Muscle of leg (tissue), 3 donors: ENCODE measurements at regions not wholly inside any gene's neighbourhood (a gene's known extent, or its start where the extent isn't known, plus 50 kb on each side); places are given as distances from the start of the nearest gene placed in this dataset.
"Not testable (repeated sequence)": the region's sequence is repeated elsewhere in the genome, so short reads cannot be mapped to it uniquely, and the experiment has no call there.

ENCODE experiments used
- DNase-seq: peaks from one replicate; pipeline ENCODE4 v3.0.0; 2013
- H3K27ac ChIP-seq: one replicate; pipeline ENCODE4 v1.5.1; 2013; ENCODE audit warnings: mild to moderate bottlenecking, low read length, control low read depth
- H3K27me3 ChIP-seq: one replicate; pipeline ENCODE4 v1.6.1; 2013; ENCODE audit warnings: low read length; ENCODE audit not compliant: control insufficient read depth, insufficient read depth
- H3K36me3 ChIP-seq: one replicate; pipeline ENCODE4 v1.6.1; 2013; ENCODE audit warnings: low read length; ENCODE audit not compliant: control insufficient read depth, insufficient read depth
- H3K4me1 ChIP-seq: one replicate; pipeline ENCODE4 v1.6.1; 2013; ENCODE audit warnings: low read length; ENCODE audit not compliant: control insufficient read depth, insufficient read depth
- H3K4me3 ChIP-seq: one replicate; pipeline ENCODE4 v1.5.1; 2013; ENCODE audit warnings: low read length, control low read depth
- H3K9me3 ChIP-seq: replicated peaks from 2 replicates; pipeline ENCODE4 v1.6.1; 2013; ENCODE audit warnings: low read depth, low read length; ENCODE audit not compliant: control insufficient read depth
- WGBS: methylation state at CpG from one replicate; pipeline ENCODE4 v1.1.5; 2013; ENCODE audit warnings: missing lambda C conversion rate; ENCODE audit not compliant: insufficient coverage; 5-methylcytosine and 5-hydroxymethylcytosine counted together

- Histone ChIP-seq H3K9me3 (no peaks in the 10 kb centered on the region), H3K4me3 (no peak overlapping the region), H3K36me3 (no peaks in the 10 kb centered on the region), H3K4me1 (peaks cover 67% of the 10 kb centered on the region), H3K27me3 (peaks cover 33% of the 10 kb centered on the region), H3K27ac (peak overlapping the region; percentile 92)
- 85% methylated on average over 22 of the region's 36 CpGs for WGBS
- peak; percentile 27 for DNase-seq
Measured at GRCh38 chr9:134547161-134548100, 94.2 kb upstream of the COL5A1 start.

- Histone ChIP-seq H3K27me3 (peaks cover 33% of the 10 kb centered on the region), H3K9me3 (no peaks in the 10 kb centered on the region), H3K4me1 (peaks cover 74% of the 10 kb centered on the region), H3K27ac (peak overlapping the region; percentile 7), H3K4me3 (no peak overlapping the region), H3K36me3 (no peaks in the 10 kb centered on the region)
- DNase-seq: peak; percentile 5
- 66% methylated on average over 4 of the region's 8 CpGs for WGBS
Measured at GRCh38 chr9:134548185-134548584, 93.4 kb upstream of the COL5A1 start.

DNA sequence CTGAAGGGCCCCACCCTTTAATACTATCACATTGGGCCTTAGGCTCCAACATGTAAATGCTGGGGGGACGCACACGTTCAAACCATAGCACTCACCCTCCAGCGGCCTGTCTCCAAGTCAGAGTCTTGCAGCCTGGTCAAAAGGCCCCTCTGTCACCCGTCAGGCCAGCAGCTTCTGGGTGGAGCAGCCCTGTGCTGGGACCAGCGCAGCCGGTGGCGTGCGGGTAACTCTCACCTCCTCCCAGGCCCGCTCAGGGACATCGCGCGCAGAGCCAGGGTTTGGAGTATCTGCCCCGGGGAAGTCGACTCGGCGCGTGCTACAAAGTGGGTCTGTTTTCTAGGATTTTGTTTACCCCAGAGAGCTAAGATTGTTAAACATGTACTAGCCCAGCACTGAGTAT lies 93.0 kb upstream of the COL5A1 start:
- Histone ChIP-seq H3K36me3 (no peaks in the 10 kb centered on the region), H3K27ac (no peak overlapping the region), H3K27me3 (peaks cover 33% of the 10 kb centered on the region), H3K9me3 (no peaks in the 10 kb centered on the region), H3K4me3 (no peak overlapping the region), H3K4me1 (peaks cover 75% of the 10 kb centered on the region)
- no peak for DNase-seq
- WGBS: 98% methylated on average over 12 of the region's 17 CpGs

GRCh38 chr9:134549336-134549735 lies 92.3 kb upstream of the COL5A1 start:
- Histone ChIP-seq H3K36me3 (no peaks in the 10 kb centered on the region), H3K4me3 (no peak overlapping the region), H3K4me1 (peaks cover 75% of the 10 kb centered on the region), H3K27ac (no peak overlapping the region), H3K27me3 (peaks cover 28% of the 10 kb centered on the region), H3K9me3 (no peaks in the 10 kb centered on the region)
- DNase-seq: peak; percentile 7
- 79% methylated on average over 12 of the region's 13 CpGs for WGBS

DNA sequence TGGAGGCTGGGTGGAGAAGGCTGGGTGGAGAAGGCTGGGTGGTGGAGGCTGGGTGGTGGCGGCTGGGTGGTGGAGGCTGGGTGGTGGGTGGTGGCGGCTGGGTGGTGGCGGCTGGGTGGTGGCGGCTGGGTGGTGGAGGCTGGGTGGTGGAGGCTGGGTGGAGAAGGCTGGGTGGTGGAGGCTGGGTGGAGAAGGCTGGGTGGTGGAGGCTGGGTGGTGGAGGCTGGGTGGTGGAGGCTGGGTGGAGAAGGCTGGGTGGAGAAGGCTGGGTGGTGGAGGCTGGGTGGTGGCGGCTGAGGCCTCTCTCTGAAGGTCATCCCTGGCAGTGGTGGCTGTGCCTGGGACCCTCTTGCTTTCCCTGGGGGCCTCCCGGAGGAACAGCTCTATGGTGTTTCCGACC lies 91.5 kb upstream of the COL5A1 start:
- H3K9me3 ChIP-seq, H3K27ac ChIP-seq, H3K36me3 ChIP-seq, DNase-seq, H3K4me3 ChIP-seq: not testable (repeated sequence)
- WGBS: 100% methylated on average over 1 of the region's 7 CpGs
- H3K27me3 ChIP-seq: peaks cover 22% of the 10 kb centered on the region
- peaks cover 75% of the 10 kb centered on the region for H3K4me1 ChIP-seq

DNA sequence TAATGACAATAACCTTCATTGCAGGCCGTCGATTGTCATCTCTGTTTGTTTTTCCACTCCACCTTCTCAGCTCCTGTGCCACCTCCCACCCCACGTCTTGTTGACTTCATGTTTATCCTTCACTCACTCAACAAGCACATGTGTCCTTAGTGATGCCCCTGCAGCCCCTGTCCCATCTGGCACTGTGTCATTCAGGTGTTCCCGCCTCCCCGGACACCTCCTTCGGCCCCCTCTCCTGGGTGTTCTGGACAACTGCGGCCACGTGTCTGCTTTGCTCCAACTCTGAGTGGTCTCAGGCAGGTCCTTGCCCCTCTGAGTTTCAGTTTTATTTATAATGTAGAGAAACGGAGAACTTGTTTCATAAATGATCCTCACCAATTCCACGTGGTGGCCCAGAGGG lies 91.0 kb upstream of the COL5A1 start:
- peaks cover 19% of the 10 kb centered on the region for H3K27me3 ChIP-seq
- no peak overlapping the region for H3K27ac ChIP-seq
- no peaks in the 10 kb centered on the region for H3K36me3 ChIP-seq
- H3K4me3 ChIP-seq: no peak overlapping the region
- WGBS: 88% methylated on average over 6 of the region's 10 CpGs
- peaks cover 75% of the 10 kb centered on the region for H3K4me1 ChIP-seq
- DNase-seq: no peak
- no peaks in the 10 kb centered on the region for H3K9me3 ChIP-seq

- Histone ChIP-seq H3K4me3 (no peak overlapping the region), H3K27me3 (peaks cover 15% of the 10 kb centered on the region), H3K4me1 (peaks cover 75% of the 10 kb centered on the region), H3K9me3 (no peaks in the 10 kb centered on the region), H3K36me3 (no peaks in the 10 kb centered on the region), H3K27ac (no peak overlapping the region)
- 81% methylated on average over 23 of the region's 23 CpGs for WGBS
- no peak for DNase-seq
Measured at GRCh38 chr9:134551176-134551575, 90.4 kb upstream of the COL5A1 start.

DNA sequence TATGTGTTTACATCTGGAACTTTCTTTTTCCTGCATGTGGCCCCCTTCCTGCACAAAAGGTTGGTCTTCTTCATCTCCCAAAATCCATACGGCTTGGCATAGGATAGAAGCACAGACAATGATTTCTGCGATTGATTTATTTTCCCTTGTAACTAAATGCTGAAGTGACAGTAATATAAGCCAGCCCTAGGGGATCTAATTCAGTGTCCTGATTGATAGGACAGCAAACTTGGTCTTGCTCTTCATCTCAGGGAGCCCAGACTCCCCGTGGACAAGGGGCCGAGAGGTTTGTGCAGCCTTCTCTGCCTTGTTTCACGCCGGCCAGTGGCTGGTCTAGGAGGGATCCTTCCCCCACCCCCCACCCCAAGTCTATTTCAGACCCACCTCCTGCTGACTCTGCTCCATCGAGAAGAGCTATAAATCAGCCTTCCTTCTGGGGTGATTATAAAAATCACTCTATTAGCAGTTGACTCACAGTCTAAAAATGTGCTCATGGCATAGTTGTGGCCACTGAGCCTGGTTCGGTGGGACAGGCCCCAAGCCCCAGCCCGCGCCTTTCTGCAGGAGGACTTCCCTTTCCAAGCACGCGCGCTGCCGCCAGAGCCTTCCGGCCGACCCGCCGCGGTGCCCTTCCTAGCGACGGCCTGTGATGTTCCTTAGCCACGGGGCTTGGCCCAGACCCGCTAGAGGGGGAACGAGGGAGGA lies 89.8 kb upstream of the COL5A1 start:
- Histone ChIP-seq H3K36me3 (no peaks in the 10 kb centered on the region), H3K4me3 (no peak overlapping the region), H3K4me1 (peaks cover 75% of the 10 kb centered on the region), H3K9me3 (no peaks in the 10 kb centered on the region), H3K27me3 (peaks cover 9% of the 10 kb centered on the region), H3K27ac (peak overlapping the region; percentile 54)
- DNase-seq: peak; percentile 82
- WGBS: 13% methylated on average over 16 of the region's 24 CpGs

- 24% methylated on average over 3 of the region's 9 CpGs for WGBS
- H3K4me1 ChIP-seq: peaks cover 75% of the 10 kb centered on the region
- DNase-seq: no peak
- H3K27me3 ChIP-seq: peaks cover 7% of the 10 kb centered on the region
- peak overlapping the region; percentile 54 for H3K27ac ChIP-seq
- H3K4me3 ChIP-seq: no peak overlapping the region
- H3K36me3 ChIP-seq: no peaks in the 10 kb centered on the region
- no peaks in the 10 kb centered on the region for H3K9me3 ChIP-seq
Measured at GRCh38 chr9:134552349-134552990, 89.1 kb upstream of the COL5A1 start.
